ENCODE measurements at regions not wholly inside any gene's neighbourhood (a gene's known extent, or its start where the extent isn't known, plus 50 kb on each side); places are given as distances from the start of the nearest gene placed in this dataset.

- DNase-seq (ENCODE audit: low read depth in 2 of 2): no peak
Observed at GRCh38 chr15:39113741-39114140, 467.1 kb upstream of the THBS1 start.

DNA sequence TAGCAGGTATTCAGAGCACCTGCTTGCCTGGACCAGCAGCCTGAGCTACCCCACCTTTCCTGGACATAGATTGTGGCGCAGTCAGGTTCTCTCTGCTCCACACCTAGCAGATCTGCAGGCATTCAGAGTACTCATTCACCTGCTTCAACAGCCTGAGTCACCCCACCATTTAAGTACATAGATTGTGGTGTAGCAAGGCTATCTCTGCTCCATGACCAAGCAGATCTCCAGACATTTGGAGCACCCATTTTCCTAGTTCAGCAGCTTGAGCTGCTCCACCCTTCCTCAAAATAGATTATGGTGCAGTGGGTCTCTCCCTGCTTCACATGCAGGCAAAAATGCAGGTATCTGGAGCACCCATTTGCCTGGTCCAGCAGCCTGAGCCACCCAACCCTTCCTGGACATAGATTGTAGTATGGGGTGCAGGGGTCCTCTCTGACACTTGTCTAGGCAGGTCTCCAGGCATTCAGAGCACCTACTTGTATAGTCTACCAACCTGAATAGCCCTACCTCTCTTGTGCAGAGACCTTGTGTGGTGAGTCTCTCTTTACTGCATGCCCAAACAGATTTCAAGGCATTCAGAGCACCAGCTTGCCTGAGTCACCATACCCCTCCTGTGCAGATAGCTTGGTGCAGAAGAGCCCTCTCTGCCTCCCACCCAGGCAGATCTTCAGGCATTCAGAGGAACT, 466.0 kb upstream of the THBS1 start:
- no peak for DNase-seq (ENCODE audit: low read depth in 2 of 2)

DNA sequence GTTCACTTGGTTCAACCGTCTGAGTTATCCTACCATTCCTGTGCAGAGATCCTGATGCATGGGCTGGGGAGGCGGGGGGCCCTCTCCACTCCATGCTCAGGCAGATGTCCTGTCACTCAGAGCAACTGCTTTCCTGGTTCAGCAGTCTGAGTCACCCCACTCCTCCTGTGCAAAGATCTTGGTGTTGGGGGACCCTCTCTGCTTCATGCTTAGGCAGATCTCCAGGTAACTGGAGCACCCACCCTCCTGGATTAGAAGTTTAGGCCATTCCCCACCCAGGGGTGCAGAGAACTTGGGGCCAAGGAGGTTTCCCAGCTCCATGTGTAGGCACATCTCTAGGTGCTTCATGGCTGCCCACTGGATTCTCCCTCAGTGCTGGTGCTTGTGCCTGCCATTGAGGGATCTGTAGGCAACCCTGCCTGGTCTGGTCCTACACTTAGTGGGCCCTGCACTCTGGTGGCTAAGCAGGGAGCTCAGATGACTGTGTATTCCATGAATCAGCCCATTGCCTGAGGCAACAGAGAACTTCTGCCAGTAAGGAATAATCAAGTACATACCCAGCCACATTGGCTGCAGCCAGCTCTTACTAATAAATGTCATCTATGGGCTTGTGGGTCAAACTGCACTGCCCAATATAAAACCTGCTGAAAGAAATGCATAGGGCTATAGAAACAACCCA, 465.4 kb upstream of the THBS1 start:
- no peak for DNase-seq (ENCODE audit: low read depth in 2 of 2)

DNA sequence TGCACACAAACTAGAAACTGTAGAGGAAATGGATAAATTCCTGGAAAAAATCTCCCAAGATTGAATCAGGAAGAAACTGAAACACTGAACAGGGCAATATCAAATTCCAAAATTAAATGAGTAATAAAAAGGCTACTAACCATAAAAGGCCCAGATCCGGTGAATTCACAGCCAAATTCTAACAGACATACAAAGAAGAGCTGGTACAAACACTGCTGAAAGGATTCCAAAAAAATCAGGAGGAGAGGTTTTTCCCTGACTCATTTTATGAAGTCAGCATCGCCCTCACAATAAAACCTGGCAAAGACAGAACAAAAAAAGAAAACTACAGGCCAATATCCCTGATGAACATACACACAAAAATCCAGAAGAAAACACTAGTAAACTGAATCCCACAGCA, 462.4 kb upstream of the THBS1 start:
- peak; percentile 89 to 92 for DNase-seq (ENCODE audit: low read depth in 2 of 2)

GRCh38 chr15:39124155-39124552, 456.7 kb upstream of the THBS1 start:
- no peak for DNase-seq (ENCODE audit: low read depth in 2 of 2)

GRCh38 chr15:39124553-39125171, 456.2 kb upstream of the THBS1 start:
- DNase-seq (ENCODE audit: low read depth in 2 of 2): peak in 1 of 2 donors; percentile 40

- peak in 1 of 2 donors; percentile 35 for DNase-seq (ENCODE audit: low read depth in 2 of 2)
Observed at GRCh38 chr15:39125226-39125625, 455.7 kb upstream of the THBS1 start.

GRCh38 chr15:39125904-39126303, 455.0 kb upstream of the THBS1 start:
- peak; percentile 80 to 84 for DNase-seq (ENCODE audit: low read depth in 2 of 2)

DNA sequence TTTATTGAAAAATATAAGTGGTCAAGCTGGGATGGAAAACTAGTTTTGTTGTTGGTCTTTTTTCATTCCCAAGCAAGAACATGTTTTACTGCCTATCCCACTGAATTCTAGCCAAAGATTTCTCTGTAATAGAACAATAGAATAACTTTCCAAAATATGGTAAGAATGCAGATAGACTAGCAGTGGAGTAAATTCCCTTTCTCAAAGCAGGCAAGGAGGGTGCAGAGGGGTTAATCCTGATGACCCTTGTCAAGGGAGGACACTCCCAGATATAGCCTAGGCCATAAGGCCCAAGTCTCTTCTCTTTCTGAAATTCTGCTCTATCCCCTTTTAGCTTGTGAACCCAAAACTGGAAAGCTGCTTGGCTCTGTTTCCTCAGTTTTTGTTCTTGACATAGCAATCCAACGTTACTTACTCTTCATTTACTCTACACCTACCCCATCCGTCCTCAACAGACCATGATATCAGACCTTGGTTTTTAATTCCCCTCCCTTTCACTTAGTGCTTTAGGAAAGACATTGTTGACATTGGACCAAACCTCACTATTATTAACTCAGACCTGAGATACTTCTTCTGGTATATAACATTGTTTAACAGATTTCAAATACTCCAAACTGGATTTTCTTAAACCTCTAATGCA, 453.6 kb upstream of the THBS1 start:
- DNase-seq (ENCODE audit: low read depth in 2 of 2): peak; percentile 39 to 79

- DNase-seq (ENCODE audit: low read depth in 2 of 2): peak; percentile 95 to 98
Observed at GRCh38 chr15:39127925-39128617, 452.8 kb upstream of the THBS1 start.

DNA sequence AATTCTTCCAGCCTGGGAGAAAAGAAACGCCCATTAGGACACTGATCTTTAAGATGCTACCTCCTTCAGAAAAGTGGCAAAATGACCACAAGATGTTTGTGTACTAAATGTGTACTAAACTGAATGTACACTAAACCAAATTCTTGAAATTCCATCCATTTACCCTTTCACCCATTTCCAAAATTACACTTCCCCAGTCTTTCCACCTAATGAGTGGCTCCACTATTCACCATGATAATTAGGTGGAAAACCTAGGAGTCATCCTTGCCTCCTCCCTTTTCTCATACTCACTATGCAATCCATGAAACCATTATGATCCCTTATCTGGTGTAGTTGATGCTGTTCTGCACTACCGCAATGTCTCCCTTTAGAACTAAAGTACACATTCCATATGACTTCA, 452.1 kb upstream of the THBS1 start:
- DNase-seq (ENCODE audit: low read depth in 2 of 2): peak in 1 of 2 donors; percentile 43

- peak in 1 of 2 donors; percentile 93 for DNase-seq (ENCODE audit: low read depth in 2 of 2)
Observed at GRCh38 chr15:39130556-39131379, 450.1 kb upstream of the THBS1 start.

DNA sequence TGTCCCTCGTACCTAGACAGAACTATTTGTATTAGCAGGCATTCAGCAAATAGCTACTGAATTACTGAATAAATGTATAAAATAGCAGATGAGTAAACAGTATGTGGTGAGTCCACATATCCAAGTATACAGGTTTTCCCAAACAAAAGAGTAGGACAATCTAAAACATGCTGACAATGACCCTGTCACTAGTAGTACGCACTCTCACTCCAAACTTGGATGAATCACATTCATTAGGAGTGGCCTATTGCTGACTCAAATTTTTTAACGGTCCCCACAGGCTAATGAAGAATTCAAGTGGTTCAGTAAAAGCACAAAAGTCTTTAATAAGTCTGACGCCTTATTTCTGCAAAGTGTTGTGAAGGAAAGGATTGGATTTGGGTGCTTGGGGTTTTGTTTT, 449.3 kb upstream of the THBS1 start:
- peak; percentile 37 to 66 for DNase-seq (ENCODE audit: low read depth in 2 of 2)

GRCh38 chr15:39132070-39132469, 448.8 kb upstream of the THBS1 start:
- no peak for DNase-seq (ENCODE audit: low read depth in 2 of 2)

- peak in 1 of 2 donors; percentile 86 for DNase-seq (ENCODE audit: low read depth in 2 of 2)
Observed at GRCh38 chr15:39132954-39133600, 447.8 kb upstream of the THBS1 start.

- no peak for DNase-seq (ENCODE audit: low read depth in 2 of 2)
Observed at GRCh38 chr15:39134282-39134681, 446.6 kb upstream of the THBS1 start.

DNA sequence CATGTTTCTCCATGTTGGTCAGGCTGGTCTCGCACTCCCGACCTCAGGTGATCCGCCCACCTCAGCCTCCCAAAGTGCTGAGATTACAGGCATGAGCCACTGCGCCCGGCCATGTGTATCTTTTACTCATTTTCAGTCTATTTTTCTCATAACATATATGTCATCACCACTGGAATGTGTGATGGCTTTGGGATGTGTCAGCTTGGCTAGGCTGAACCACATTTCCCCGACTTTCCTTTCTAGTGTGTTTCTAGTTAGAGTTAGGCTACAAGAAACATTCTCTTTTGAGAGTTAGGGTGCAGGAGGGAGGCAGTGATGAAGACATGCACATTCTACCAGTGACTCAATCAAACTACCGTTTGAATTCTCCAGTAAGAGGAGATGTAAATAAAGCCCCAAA, 444.9 kb upstream of the THBS1 start:
- no peak for DNase-seq (ENCODE audit: low read depth in 2 of 2)

- DNase-seq (ENCODE audit: low read depth in 2 of 2): peak in 1 of 2 donors; percentile 82
Observed at GRCh38 chr15:39139431-39140059, 441.3 kb upstream of the THBS1 start.

- peak in 1 of 2 donors; percentile 99 for DNase-seq (ENCODE audit: low read depth in 2 of 2)
Observed at GRCh38 chr15:39140060-39140604, 440.7 kb upstream of the THBS1 start.
